GM18858 (cell line): ENCODE measurements at regions not wholly inside any gene's neighbourhood (a gene's known extent, or its start where the extent isn't known, plus 50 kb on each side); places are given as distances from the start of the nearest gene placed in this dataset.
"Not testable (repeated sequence)": the region's sequence is repeated elsewhere in the genome, so short reads cannot be mapped to it uniquely, and the experiment has no call there.

Experiments used
- ATAC-seq: cut with Tn5 transposase; IDR thresholded peaks from one replicate; pipeline ENCODE4 v1.9.1; 2021; ENCODE audit not compliant: unreplicated experiment

GRCh38 chr15:98263787-98264186 is 303.3 kb downstream of the ARRDC4 start:
- ATAC-seq: no peak

DNA sequence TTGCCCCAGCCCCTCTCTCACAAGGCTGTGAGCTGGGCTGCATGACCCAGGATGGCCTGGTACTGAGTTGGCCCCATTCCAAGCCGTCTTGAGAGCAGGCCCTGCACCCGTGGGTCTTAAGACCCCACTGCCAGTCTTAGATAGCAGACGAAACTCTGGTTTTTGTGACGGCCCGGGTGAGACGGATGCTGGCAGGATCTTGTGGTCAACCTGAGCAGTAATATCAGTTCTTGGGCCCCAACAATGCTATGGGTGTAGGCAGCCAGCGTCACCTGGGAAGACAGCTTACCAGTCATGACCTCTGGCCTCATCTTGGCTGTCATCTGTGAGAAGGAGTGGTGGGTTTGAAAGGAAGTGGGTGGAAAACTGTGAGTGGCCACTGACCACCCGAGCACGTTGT is 305.8 kb downstream of the ARRDC4 start:
- no peak for ATAC-seq

GRCh38 chr15:98268163-98268562 is 307.7 kb downstream of the ARRDC4 start:
- ATAC-seq: no peak

GRCh38 chr15:98272625-98273024 is 312.1 kb downstream of the ARRDC4 start:
- ATAC-seq: no peak

DNA sequence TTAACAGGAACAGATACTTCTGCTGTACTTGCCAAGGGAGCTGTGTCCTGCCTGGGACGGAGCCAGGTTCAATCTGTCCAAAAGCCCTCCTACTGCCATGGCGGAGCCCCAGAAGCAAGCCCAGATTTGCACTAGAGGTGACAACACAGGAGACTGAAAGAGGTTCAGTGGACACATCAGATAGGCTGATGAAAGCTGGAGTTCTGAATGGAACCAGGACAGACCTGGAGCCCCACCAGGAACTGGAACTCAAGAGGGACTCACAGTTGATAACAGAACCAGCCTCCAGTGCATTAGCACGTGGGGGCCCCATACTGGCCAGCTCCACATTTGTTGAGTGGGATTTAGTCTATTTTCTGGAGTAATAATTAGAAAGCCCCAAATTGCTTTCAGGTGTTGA is 315.5 kb downstream of the ARRDC4 start:
- no peak for ATAC-seq

- ATAC-seq: no peak
Observed at GRCh38 chr15:98277602-98278001, 317.1 kb downstream of the ARRDC4 start.

- no peak for ATAC-seq
Observed at GRCh38 chr15:98280284-98280975, 319.9 kb downstream of the ARRDC4 start.

DNA sequence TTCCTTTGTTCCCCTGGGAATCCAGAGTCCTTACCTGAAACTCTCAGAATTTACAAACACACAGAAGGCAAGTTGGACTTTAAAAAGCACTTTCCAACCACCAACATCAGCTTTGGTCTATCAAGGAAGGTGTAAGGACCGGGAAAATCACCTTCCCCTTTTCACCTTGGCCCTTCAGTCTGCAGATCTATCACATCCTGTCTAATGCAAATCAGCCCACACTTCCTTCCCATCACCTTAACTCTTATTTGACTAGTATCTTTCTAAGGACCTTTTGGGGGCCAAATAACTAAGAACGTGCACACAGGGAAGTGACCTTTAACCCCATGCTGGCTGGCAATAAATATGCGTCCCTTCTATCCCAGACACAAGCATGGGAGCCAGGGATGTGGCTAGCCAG is 320.6 kb downstream of the ARRDC4 start:
- no peak for ATAC-seq

GRCh38 chr15:98282656-98283332 is 322.3 kb downstream of the ARRDC4 start:
- ATAC-seq: no peak

- no peak for ATAC-seq
Observed at GRCh38 chr15:98286200-98286599, 325.7 kb downstream of the ARRDC4 start.

DNA sequence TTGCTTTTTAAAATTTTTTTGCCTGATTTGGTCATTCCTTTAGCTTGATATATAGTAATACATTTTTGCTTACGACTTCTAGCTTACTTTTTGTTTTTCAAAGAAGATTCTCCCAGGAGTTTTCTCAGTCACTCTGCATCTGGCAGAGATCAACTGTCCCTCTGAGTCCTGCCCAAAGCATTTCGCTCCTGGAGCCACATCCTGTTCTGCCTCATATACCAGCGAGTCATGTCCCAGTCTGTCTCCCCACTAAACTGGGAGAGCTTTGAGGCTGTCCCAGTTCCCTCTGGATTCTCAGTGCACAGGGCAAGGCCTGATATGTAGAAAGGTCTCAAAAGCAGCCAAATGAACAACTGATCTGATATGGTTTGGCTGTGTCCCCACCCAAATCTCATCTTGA is 326.3 kb downstream of the ARRDC4 start:
- ATAC-seq: no peak

- ATAC-seq: no peak
Observed at GRCh38 chr15:98288091-98288590, 327.6 kb downstream of the ARRDC4 start.

GRCh38 chr15:98289747-98290146 is 329.2 kb downstream of the ARRDC4 start:
- no peak for ATAC-seq

- no peak for ATAC-seq
Observed at GRCh38 chr15:98292442-98293240, 332.1 kb downstream of the ARRDC4 start.

DNA sequence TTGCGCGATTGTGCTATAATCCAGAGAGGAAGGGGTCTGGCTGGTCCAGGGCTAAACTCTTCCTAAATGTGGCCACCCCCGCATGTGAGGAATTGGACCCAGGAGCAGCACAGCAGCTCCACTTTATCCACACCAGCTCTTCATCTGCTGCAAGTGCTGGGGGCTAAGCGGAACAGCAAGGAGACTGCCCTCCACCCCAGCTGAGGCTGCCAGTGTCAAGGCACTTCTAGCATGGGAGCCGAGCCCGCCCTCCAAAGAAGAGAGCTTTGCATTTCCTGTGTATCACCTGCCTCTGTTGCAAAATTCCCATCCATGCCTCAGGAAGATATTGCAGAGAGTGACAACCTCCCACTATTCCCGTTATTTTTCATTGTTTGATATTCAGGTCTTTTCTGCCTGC is 333.6 kb downstream of the ARRDC4 start:
- ATAC-seq: no peak

DNA sequence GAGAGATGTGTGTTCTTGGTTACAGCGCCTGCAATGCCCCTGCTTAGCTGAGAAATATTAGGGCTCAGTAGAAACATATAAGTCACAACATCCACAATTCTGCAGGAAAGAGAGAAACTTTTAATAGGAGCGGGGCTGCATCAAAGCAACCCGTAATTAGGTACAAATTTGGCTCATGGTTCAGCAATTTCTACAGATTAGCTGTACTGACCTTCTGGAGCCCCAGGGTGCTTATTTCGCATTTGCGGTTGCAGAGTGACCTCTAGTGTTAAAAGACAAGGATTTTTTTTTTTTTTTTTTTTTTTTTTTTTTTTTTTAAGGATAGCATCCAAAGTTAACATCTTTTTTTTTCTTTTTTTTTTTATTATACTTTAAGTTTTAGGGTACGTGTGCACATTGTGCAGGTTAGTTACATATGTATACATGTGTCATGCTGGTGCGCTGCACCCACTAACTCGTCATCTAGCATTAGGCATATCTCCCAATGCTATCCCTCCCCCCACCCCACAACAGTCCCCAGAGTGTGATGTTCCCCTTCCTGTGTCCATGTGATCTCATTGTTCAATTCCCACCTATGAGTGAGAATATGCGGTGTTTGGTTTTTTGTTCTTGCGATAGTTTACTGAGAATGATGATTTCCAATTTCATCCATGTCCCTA is 334.7 kb downstream of the ARRDC4 start:
- ATAC-seq: not testable (repeated sequence)

DNA sequence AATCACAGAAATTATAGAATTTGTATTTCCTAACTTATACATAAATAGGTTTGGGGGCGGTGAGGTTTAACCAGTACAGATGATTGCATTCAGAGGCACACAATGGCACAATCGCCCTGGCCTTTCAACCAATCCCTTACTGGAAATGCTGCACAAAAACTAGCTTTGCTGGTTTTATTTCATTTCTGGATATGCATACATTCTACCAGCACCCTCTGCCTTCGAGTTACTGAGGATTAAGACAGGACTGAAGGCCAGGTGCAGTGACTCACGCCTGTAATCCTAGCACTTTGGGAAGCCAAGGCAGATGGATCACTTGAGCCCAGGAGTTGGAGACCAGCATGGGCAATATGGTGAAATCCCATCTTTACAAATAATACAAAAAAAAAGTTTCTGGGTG is 336.1 kb downstream of the ARRDC4 start:
- ATAC-seq: no peak

- ATAC-seq: no peak
Observed at GRCh38 chr15:98304371-98304770, 343.9 kb downstream of the ARRDC4 start.

DNA sequence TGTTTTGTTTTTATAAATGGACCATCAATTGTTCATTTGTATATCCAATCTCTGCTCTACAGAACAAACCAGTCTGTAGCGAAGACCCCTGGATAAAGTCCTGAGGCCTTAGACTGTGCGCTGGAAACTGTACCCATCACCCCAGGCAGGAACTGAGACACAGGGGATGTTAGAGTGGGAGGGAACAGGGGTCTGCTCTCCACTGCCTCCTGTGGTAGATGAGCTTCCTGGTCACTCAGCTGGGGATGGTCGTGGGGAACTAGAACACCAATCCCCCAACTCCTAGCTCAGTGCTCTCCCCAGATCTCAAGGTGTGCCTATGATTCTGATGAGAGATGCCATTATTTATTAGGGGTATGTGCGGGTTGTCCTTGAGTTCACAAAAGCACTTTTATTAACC is 340.2 kb upstream of the IGF1R start:
- ATAC-seq: no peak

GRCh38 chr15:98311566-98312188 is 336.7 kb upstream of the IGF1R start:
- ATAC-seq: no peak

GRCh38 chr15:98312913-98313312 is 335.4 kb upstream of the IGF1R start:
- no peak for ATAC-seq
